Hypothalamus (tissue), 51 donors: ENCODE measurements at regions not wholly inside any gene's neighbourhood (a gene's known extent, or its start where the extent isn't known, plus 50 kb on each side); places are given as distances from the start of the nearest gene placed in this dataset.
"Not testable (repeated sequence)": the region's sequence is repeated elsewhere in the genome, so short reads cannot be mapped to it uniquely, and the experiment has no call there.

Experiments used
- DNase-seq, 51 donors: peaks; one replicate each; lab custom pipeline; 2025; lab: John Stamatoyannopoulos, UW

DNA sequence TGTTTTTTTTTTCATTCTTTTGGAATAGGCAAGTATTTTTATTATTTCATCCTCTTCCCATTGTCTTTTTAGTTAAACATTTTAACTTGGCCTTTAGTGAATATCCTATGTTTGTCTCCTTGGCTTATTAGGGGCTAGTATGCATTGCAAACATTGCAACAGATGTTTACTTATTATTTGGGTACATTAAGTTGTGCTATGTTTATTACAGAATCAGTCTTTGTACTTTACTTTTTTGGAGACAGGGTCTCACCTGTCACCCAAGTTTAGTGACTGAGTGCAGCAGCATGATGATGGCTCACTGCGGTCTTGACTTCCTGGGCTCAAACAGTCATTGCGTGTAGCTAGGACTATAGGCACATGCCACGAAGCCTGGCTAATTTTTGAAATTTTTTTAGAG lies 51.1 kb upstream of the NUDT6 start:
- no peak for DNase-seq

DNA sequence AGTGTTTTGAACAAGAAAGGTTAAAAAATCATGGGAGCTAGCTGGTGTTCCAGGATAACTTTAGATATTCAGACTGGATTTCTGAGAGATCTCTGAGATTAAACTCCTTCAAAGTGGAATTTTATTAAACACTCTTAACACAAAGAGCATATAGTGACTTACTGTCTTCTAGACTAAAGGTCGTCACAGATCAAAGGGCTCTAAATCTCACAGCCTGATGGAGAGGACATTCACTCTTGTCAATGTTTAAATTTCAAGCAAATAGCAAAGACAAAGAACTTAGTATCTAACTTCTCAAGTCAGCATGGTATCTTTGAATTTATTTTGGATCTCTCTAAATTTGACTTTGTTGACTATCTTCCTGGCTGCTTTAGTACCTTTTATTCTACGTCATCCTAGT lies 53.7 kb upstream of the NUDT6 start:
- no peak for DNase-seq

DNA sequence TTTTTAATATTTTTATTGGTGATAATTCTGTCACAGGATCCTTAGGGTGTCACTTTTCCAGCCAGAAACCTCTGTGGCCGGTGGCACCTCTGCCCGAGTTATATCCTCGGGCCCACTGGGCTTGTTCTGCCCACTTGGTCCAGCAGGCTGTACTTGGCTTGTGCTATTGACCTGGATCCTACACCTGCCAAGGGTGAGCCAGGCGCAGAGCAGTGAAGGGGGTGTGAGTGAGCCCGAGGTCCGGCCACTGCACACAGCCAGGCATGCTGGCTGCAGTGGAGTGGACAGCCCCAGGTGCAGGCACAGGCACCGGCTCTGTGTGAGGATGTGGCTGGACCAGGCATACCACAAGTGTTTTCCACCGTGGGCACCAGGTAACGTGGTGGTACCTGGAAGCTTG lies 54.7 kb upstream of the NUDT6 start:
- no peak for DNase-seq

DNA sequence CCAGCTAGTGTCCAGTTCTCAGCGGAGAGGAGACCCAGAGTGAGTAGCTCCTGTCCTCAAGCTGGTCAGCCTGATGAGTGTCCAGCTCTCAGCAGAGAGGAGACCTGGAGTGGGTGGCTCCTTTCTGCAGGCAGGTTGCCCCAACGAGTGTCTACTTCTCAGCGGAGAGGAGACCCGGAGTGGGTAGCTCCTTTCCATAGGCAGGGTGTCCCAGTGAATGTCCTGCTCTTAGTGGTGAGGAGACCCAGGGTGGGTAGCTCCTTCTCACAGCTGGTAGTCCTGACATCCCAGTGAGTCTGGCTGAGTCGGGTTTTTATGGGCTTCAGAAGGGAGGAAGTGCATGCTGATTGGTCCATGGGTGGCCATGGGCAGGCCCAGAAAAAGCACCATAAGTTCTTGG lies 55.7 kb upstream of the NUDT6 start:
- no peak for DNase-seq

DNA sequence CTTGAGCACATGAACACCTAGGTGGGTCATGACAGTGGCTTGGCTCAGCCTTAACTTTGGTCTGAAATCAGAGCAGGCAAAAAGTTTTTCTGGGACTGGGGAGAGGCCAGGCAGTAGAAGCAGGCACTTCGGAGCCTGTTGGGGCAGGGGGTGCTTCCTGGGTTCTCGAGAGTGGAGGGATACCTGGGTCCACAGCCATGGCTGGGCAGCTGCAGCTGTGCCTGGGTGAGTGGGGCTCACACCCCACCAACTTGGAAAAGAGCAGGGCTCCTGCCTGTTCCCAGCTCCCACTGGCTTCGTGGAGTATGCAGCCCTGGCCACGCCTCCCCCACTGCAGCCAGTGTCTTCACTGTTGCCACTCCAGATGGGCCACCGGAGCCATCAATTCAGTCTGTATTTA lies 56.4 kb upstream of the NUDT6 start:
- DNase-seq: no peak

DNA sequence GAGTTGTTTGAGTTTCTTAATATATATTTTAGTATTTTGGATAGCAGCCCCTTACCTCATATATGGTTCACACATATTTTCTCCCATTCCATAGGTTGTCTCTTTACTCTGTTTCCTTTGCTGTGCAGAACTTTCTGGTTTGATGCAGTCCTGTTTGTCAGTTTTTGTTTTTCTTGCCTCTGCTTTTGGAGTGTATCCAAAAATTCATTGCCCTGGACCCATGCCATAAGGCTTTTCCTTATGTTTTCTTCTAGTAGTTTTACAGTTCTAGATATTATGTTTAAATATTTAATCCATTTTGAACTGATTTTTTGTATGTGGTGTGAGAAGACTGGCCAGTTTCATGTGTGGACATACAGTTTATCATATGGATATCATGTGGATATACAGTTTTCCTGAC lies 58.5 kb upstream of the NUDT6 start:
- DNase-seq: no peak

DNA sequence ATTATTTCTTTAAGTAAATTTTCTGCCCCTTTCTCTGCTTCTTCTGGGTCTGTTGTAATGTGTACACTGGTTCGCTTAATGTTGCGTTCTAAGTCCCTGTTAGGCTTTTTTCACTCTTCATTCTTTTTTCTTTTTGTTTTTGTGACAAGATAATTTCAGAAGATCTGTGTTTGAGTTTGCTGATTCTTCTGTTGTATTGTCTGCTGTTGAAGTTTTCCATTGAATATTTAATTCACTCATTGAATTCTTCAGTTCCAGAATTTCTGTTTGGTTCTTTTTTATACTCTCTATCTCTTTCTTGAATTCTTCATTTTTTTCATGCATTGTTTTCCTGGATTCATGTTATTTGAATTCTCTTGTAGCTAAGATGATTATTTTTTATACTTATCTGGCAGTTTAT lies 66.3 kb upstream of the NUDT6 start:
- no peak for DNase-seq

DNA sequence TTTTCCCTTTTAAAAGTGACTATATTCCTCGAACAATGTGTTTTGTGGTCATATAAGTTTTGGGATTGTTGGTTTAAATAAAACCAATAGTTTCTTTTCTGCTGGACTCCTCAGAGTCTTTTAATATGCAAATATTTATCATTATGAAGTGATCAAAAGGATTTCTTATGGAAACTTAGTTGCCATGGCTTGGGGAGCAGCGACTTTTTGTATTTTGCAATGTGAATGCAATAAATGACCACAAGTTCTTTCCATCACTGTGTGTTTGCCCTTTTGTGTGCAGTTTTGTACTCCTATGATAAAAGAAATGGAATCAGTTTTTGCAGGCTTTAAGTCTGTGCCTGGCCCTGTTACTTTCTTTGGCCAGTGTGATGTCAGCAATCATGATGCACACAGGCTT lies 68.5 kb upstream of the NUDT6 start:
- DNase-seq: no peak

DNA sequence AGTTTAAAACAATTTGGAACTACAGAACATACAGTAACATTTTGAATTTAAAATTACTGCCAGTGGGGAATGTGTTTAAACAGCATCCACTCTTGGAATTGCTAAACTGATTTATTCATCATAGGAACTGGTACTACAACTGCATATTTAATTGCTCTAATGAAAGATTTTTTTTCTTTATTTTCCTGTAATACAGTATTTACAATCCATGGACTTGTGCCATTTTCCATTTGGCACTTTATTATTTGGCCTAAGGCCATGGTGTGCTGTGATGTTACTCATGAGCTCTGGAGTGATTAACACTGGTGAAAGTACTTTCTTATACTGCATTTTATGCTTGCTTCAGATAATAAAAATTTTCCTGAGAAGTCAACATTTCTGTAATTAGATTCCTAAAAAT lies 69.7 kb upstream of the NUDT6 start:
- DNase-seq: no peak

DNA sequence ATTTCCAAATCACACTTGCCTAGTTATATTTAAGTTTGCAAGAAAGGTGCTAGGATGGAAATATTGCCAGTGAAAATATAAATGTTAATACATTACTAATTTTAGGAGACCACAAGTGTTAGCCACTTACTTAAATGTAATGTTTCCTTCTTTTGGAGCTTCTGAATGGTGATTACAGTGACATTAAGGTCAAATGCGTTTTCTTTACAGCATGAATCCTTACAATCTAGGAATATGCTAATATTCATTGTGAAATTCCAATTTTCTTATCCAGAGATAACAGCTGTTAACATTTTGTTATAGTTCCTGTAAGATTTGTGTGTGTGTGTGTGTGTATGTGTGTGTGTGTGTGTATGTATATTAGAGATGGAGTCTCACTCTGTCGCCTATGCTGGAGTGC lies 70.2 kb upstream of the NUDT6 start:
- no peak for DNase-seq

DNA sequence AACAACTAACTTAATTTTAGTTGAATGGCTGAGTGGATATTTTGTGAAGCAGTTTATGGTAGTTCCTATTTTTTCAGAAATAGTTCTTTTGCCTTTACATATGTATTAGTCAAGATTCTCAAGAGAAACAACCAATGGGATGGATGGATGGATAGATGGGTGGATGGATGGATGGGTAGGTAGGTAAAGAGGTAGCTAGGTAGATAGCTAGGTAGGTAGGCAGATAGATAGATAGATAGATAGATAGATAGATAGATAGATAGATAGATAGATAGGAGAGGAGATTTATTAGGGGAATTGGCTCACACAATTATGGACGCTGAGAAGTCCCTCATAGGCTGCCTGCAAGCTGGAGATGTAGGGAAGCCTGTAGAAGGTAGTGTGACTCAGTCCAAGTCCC lies 74.0 kb upstream of the NUDT6 start:
- no peak for DNase-seq

DNA sequence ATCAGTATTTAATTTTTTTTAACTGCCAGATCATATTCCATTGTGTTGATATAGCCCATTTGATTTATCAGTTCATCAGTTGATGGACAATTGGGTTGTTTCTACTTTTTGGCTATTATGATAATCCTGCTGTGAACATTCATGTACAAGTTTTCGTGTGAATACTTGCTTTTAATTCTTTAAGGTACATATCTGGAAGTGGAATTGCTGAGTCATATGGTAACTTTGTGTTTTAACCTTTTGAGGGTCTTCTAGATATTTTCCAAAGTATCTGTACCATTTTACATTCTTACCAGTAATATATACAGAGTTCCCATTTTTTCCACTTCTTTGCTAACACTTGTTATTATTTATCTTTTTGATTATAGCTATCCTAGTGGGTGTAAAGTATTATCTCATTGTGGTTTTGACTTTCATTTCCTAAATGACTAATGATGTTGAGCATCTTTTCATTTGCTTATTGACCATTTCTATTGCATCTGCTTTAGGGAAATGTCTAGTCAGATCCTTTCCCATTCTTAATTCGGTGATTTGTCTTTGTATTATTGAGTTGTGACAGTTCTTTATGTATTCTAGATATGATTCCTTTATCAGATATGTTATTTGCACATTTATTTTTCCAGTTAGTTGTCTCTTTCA lies 75.2 kb upstream of the NUDT6 start:
- no peak for DNase-seq

DNA sequence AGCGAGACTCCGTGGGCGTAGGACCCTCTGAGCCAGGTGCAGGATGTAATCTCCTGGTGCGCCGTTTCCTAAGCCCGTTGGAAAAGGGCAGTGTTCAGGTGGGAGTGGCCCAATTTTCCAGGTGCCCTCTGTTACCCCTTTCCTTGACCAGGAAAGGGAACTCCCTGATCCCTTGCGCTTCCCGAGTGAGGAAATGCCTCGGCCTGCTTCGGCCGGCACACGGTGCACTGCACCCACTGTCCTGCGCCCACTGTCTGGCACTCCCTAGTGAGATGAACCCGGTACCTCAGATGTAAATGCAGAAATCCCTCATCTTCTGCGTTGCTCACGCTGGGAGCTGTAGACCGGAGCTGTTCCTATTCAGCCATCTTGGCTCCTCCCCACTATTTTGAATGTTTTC lies 81.7 kb upstream of the NUDT6 start:
- not testable (repeated sequence) for DNase-seq

DNA sequence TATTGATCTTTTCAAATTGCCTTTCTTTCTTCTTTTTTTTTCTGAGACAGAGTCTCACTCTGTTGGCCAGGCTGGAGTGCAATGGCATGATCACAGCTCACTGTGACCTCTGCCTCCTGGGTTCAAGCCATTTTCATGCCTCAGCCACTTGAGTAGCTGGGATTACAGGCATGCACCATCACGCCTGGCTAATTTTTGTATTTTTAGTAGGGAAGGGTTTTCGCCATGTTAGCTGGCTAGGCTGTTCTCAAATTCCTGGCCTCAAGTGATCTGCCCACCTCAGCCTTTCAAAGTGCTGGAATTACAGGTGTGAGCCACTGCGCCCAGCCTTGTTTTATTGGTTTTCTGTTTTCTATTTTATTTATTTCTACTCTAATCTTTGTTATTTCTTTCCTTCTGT lies 82.7 kb upstream of the NUDT6 start:
- not testable (repeated sequence) for DNase-seq

DNA sequence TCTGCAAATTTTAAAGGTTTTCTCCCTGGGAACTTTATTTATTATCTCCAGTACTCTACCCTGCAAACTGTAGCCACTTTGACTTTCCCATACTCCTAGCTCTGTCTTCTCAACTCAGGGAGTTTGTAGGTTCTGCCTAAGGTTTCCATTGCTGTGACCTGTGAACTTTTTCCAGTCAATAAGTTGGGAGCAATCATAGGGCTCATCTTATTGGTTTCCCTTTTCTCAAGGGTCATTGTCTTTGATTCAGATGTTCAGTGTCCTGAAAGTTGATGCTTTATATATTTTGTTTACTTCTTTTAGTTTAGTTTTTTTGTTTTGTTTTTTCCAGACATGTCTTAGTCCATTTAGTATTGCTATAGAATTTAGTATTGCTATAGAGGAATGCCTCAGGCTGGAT lies 85.3 kb upstream of the NUDT6 start:
- DNase-seq: no peak

DNA sequence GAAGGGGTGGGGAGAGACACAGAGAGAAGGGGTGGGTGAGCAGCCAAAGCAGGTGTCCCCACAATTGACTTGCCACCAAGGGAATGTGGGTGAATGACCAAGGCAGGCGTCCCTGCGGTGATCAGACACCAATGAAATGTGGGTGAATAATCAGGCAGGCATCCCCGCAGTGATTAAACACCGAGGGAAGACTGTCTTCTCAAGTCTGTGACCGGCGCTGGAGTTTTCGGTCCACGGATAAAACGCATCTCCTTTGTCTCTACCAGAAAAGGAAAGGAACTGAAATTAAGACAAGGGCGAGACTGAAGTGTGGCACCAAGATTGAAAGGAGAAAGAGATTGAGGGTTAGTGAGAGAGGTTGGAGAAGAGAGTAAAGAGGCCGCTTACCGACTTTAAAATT lies 90.0 kb upstream of the NUDT6 start:
- not testable (repeated sequence) for DNase-seq

DNA sequence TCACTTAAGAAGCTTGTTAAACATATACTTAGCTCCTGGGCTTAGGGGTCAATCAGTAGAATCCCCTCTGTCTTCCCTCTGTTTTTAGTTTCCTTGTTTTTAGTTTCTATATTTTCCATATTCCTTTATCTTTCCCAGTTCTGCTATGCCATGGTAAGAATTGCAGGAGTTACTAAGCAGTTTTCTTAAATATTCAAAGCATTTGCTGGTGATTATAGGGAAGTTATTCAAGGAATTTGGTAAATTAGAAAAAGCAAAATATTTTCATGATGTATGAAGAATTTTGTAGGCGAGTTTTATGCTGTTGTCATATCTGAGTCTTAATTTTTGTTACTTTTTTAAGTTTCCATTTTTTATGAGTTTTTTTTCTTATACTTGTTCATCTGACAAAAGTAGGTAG lies 91.6 kb upstream of the NUDT6 start:
- DNase-seq: no peak

DNA sequence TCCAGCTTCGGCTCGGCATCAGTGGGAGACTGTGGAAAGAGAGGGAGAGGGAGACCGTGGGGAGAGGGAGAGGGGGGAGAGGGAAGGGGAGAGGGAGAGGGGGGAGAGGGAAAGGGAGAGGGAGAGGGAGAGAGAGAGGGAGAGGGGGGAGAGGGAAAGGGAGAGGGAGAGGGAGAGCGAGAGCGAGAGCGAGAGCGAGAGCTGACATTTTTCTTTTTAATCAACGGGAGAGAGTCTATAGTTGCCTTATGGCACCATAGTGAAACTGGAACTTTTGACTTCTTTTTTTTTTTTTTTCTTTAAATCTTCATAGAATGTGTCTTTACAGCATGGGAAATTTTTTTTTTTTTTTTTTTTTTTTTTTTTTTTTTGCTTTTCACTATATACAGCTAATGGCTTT lies 94.7 kb upstream of the NUDT6 start:
- DNase-seq: no peak

DNA sequence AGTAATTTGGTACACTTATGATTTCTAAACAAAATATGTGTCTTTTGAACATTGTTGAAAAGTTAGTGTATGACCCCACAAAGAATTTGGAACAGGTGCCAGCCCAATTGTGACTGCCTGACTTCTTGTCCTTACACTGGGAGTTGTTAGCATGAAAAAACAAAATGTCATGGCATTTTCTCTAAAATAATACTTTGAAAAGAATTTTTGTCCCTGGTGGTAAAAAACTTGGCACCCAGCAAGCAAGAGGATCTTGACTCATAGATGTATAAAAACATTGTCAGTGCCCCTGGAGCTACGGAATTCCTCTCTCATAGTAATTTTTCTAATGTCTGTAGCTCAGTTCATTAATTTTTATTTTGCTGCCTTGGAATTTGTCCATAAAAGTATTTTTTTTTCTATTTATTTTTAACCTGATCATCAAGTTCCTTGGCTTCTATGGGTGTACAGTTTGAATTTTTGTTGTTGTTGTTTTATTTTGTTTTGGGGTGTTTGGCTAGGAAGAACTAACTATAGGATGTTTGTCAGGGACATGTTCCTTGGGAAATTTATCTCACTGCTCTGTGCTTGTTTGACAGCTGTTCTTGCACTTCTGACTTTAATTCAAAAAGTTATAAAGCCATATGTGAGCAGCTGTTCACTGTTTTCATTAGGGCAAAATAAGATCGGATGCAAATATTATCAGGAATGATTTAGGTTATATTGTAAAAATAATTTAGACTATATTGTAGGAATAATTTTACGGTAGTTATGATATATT lies 95.4 kb upstream of the NUDT6 start:
- no peak for DNase-seq

DNA sequence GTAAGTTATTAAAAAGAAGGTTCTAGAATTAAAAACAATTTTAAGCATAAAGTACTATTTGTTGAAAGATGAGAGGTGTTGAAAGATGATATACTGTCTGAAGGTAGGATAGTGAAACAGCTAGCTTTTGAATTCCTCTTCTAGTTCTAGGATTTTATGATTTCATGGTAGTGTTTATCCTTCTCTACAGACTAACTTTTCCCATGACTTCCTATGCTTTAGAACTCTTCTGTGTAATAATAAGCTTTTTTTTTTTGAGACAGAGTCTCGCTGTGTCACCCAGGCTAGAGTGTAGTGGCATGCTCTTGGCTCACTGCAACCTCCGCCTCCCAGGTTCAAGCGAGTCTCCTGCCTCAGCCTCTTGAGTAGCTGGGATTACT lies 96.0 kb upstream of the NUDT6 start:
- no peak for DNase-seq

DNA sequence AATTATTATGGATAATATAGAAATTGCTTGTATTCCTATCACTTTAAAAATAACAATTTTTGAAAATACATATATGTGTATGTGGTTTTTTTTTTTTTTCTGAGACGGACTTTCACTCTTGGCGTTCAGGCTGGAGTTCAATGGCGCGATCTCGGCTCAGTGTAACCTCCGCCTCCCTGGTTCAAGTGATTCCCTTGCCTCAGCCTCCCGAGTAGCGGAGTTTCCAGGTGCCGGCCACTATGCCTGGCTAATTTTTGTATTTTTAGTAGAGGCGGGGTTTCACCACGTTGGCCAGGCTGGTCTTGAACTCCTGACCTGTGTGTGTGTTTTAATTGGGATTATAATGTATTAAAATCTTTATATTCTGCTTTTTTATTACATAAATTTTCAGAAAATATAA lies 97.9 kb upstream of the NUDT6 start:
- no peak for DNase-seq

DNA sequence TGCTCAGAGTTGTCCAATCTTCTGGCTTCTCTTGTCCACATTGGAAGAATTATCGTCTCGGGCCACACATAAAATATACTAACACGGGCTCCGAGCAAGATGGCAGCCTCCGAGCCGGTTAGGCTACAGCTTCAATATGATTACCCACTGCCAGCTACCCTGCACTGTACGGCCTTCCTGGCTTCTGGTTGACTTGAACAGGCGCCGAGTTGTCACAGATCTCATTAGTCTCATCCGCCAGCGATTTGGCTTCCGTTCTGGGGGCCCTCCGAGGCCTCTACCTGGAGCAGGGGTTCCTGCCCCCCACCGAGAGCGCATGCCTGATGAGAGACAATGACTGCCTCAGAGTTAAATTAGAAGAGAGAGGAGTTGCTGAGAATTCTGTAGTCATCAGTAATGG lies 101.2 kb upstream of the NUDT6 start:
- no peak for DNase-seq

DNA sequence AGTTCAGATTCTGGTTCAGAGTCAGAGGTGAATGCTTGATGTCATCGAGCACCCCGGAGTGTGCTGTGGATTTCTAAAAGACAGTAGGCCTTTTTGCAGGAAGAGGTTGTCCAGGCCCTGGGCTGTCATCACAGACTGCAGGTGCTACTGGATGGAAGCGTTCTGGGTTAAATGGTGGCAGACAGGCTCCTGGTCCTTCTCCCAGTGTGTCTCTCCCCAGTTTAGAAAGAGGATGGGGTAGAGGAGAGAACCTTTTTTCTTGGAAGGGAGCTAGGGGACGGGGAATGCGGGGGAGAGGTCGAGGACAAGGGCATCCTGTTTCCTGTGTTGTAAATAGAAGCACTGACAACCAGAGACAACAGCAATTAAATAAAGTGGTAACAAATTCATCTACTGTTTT lies 102.3 kb upstream of the NUDT6 start:
- DNase-seq: no peak
